DMS 273 (cell line): ENCODE measurements at regions not wholly inside any gene's neighbourhood (a gene's known extent, or its start where the extent isn't known, plus 50 kb on each side); places are given as distances from the start of the nearest gene placed in this dataset.
A peak's percentile ranks its signal among the peaks of the same experiment; 100 is the strongest.

ENCODE experiments used
- DNase-seq: peaks from one replicate; lab custom pipeline; 2025; ENCODE audit not compliant: unreplicated experiment; lab: John Stamatoyannopoulos, UW

DNA sequence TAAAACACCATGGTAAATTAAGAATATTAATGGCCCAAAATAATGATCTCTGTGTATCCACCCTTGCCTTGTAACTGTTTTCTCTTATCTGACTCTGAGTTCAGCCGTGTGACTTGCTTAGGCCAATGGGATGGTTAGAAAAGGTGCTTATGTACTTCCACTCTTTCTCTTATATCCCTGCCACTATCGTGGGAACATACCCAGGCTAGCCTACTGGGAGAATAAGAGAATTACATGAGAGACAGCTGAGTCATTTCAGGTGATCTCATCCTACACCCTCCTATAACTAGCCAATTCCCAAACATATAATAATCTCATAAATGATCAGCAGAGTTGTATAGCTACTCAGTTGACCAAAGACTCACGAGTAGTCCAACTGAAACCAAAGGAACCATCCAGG lies 98.3 kb upstream of the ABI3BP start:
- peak; percentile 23 for DNase-seq

DNA sequence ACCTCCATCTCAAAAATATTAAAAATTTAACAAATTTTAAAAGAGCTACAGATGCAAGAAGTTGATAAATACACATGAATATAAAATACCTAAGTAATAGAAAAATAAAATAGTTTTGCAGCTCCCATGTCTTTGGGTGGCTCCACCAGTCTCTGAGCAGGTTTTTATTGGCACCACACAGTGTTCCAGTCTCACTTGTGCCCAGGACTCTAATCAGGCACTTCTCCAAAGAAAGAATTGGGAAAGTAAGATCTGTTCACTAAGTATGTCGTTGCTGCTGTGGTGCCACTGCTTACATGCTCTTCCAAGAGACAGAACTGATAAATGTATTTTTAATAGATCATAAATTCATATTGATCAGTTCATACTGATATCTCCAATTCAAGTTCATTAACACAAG lies 92.5 kb upstream of the ABI3BP start:
- no peak for DNase-seq

DNA sequence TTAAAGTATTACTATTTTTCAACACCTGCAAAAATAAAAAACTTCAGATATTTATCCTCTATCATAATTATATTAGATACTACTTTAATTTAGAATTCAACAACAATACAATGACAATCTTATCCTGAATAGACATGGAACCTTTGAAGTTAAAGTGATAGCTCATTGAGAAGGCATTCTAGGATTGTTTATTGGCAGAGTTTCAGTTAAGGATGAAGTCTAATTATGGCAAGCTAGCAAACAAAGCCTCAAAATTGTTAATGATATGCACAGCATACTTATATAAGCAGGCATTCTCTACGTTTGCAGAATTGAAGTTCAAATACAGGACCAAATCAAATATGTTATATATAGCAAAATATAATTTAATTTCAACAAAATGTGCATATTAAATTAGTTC lies 91.2 kb upstream of the ABI3BP start:
- no peak for DNase-seq

DNA sequence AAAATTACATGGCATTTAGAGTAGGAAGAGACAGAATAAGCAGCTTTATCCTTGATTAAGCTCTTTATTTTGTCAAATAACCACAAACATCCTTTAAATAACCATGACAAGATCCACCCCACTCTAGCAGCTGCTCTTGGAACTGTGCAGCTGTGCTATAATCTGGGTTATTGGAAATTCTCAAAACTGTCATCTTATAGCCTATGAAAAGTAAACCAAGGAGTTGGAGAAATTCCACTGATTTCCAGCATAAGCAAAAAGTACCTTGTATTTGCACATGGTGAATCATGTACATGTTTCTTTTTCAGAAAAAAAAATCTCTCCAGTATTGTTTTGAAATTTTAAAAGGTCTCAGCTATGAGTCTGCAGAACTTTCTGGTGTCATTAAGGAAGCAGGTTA lies 88.8 kb upstream of the ABI3BP start:
- DNase-seq: no peak

DNA sequence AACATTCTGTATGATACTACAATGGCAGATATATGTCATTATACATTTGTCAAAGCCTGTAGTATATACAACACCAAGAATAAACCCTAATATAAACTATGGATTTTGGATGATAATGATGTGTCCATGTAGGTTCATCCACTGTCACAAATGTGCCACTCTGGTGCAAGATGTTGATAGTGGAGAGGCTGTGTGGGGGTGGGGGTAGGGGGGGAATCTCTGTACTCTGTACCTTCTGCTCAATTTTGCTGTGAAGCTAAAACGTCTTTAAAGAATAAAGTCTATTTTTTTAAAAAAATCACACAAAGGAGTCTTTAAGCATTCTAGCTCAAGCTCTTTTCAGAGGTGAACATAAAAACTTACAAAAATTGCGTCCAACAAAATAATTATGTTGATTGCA lies 88.2 kb upstream of the ABI3BP start:
- DNase-seq: no peak

DNA sequence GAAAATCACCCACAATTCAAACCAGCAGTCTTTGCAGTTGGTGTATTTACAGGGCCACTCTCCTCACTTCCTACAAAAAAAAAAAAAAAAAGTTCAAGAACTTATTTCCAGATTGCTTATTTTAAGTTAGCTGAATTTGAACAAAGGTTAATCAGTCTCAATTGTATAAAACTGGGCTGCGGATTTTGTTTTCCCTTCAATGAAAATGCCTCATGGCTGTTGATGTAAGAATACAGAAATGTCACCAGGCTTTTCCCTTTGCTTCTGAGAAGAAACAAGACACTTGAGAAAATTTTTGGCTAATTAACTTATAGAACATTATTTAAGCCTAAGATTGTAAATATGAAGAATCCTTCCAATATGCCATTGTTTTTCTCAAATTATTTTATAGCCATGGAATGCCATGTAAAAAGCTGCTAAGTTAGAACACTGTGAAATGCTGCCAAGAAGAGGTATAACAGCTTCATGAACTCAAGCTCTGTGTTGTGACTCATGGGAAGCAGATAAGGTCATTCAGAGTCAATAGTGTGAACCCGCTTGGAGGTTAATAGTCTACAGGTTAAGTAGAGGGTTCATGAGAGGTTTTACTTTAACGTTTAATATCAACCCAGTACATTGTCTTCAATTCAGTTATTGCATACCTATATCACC lies 84.3 kb upstream of the ABI3BP start:
- DNase-seq: no peak

DNA sequence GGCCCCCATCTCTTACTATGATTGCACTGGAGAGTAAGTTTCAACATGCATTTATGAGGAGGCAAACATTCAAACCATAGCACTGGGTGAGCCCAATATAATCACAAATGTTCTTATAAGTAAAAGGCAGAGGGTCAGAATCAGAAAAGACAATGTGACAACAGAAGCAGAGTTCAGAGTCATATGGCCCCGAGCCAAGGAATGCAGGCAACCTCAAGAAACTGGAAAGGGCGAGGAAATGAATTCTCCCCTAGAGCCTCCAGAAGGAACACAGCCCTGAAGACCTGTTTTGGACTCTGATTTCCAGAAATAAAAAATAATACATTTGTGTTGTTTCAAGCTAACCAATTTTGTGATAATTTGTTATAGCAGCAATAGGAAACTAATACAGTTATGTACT lies 81.3 kb upstream of the ABI3BP start:
- DNase-seq: peak; percentile 9

DNA sequence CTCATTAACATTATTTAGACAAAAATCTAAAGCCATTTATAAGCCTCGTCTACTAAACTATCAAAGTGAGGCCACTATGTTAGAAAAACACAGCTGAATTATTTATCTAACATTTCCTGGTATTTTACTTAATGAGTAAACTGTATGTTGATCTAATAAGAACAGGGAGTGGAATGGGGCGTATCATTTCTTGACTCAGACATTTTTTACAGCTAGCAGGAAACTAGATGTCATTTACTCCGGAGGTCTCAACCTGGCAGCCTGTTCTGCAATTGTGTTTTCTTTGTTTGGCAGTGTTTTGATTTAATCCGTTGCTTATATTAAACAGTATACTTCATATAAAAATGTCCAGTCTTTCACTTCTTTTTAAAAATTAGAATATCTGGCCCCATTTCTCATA lies 79.1 kb upstream of the ABI3BP start:
- DNase-seq: no peak

DNA sequence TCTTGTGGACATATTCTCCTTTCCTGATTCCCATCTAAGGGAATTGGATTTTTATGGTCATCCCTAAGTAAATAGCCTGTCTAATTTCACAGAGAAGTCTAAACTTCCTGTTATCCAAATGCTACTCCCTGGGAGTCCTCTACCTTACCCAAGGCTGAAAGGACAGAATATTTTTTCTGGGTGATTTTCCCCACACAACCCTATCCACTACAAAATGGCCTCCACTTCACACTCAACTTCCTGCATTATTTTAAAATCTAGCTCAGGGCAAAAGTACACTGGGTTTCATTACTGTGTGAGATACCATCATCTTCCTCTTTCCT lies 77.5 kb upstream of the ABI3BP start:
- no peak for DNase-seq

DNA sequence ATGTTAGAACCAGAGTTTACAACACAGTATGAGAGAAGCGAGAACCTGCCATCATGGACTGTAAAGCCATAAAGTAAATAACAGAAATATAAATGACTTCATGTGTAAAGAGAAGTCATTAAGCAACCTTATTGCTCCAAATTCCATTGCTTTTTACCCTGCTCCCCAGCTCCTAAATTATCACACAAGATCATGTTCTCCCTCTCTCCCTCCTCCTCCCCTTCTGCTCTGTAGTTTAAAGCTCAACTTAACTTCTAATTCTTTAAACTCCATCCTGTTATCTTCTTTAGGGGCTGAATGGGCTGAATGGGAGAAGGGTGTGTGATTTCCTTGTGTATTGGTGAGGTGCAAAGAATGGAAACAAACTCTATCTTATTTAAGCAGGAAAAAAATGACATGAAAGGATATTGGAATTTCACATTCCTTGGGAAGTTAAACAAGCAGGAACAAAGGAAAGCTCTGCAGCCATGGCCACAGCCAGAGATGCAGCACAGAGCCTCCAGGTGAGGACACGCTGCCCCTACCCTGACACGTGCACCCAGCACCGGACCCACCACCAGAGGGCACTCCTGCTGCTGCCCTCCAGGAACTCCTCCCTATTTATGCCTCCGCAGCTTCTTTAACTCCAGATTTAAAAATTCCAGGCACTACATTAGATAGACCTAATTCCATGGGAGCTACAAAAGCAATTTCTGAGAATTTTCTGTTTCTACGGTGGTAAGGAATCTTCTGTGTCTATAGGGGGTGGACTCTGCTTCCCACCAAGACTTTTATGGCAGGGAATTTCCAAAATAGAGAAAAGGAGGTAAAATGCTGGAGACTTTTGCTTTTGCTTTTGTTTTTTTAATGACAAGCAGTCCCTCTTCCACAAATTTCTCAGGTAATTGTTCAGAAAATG lies 76.9 kb upstream of the ABI3BP start:
- peak; percentile 63 for DNase-seq

DNA sequence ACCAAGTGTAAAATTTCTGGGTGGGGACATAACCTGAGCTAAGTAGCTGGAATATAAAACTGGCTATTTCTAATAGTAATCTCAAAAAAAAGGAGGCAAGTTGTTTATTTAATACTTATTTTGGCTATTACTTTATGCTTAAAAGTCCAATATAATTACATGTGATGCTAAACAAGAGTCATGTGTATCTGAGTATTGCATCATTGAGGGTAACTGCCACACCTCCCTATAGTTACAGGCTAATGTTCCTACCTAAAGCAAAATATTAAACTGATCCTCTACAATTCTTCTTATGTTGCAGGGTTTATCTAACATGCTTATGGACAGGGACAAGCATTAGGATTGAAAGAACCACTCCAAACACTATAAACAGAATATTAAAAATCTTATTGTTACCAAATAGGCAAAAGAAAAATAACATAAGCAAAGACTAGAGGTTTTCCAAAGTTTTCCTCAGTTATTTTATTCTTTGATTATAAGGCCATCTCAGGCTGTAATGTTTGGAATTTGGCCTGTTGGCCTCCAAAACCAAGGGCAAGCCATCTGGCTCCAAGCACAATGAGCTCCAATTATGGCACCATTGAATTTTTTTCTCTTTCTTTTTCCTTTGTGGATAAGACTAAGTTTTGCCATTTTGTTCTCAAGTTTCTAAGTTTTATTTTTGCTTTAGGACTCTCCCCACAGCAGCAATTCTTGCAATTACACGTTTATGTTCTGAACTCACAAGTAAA lies 75.8 kb upstream of the ABI3BP start:
- no peak for DNase-seq

DNA sequence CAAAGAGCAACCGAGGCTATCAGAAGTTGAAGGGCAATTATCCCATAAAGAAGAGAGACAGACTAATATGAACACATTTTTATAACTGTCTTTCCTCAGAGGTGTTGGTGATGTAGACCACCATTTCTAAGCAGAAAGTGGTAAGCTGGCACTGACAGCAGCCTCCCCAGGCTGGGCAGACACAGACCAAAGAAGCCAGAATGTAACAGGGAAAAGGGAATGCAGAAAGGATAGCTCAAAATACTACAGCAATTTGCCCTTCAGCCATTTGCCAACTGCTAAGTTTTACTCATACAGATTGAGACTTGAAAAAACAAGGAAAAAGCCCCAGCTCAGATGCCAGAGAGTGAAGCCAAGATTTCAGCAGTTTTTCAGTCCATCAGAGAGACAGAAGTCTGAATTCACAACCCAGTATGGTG lies 73.5 kb upstream of the ABI3BP start:
- DNase-seq: no peak

DNA sequence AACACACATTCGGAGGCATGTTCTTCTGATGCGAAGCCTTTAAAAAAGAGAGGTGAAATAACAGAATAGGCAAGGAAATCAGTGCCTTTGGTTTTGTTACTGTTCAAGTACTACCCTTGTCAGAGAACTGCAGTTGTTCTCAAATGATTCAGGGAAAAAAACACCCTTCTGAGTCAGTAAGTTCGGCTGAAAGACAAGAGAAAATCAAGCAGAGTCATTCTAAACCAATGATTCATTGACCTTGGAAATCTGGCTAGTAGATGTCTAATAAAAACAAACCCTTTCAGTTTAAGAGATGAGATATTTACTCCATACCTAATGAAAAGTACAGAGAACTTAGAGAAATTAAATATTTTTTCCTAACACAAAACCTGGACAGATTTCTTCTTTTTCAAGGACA lies 72.7 kb upstream of the ABI3BP start:
- DNase-seq: no peak

DNA sequence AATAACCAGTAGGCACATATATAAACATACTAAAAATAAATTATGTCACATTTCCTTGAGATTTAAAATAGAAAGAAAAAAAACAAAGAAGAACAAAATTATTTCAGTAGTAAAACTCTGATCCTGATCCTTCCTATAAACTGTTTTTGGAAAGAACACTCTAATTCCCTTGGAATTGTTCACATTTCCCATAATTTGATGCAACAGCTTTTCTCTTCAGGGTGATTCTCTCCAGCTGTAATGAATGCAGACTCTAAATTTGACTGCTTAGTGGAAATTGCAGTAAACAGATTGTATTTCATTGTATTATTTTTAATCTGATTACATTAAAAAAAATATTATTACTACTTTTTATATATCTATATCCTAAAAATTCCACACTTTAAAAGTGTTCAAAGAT lies 70.2 kb upstream of the ABI3BP start:
- DNase-seq: no peak

DNA sequence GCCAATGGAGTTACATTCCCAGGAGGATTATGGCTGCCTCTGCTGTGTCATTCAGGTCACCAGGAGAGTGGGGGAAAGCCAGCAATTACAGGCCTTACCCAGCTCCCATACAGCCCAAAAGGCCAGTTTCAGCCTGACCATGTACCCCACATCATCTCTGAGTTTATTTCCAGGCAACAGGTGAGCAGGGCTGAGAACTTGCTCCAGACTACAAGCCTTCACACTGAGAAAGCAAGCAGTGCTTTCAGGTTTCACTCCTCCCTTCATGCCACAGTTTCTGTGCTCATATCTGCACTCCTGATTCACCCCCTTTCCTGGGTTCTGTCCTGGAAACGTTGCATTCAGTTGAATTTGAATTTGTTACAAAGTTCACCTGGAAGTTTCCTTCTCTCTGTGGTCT lies 68.1 kb upstream of the ABI3BP start:
- DNase-seq: no peak

DNA sequence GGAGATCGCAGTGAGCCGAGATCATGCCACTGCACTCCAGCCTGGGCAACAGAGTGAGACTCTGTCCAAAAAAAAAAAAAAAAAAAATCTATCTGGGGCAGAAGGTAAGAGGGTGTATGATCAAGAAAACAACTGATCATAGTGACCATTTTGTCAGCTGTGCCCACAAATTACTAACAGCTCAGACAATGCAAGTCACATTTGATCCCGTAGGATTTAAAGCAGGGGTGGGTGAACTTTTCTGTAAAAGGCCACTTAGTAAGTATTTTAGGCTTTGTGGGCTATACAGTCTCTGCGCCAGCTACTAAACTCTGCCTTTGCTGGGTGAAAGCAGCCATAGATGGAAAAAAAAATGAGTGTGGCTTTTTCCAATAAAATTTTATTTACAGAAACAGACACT lies 57.6 kb upstream of the ABI3BP start:
- no peak for DNase-seq

DNA sequence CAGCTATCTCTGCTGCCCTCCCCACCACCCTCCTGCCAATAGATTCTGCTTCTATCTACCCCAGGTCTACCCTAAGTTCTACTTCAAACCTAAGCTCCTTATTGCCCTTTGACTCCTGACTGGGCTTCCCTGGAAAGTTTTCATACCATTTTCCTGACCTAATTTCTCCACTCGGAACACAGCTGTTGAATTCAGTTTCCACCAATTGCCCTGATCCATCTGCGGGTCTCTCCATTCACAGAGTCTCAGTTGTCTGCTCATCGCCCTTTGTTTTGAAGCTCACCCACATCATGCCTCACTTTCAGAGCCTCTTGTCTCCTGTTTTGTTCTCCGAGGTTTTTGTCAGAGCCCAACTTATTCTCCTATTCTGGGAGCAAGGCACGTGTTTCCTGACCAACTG lies 56.8 kb upstream of the ABI3BP start:
- no peak for DNase-seq

DNA sequence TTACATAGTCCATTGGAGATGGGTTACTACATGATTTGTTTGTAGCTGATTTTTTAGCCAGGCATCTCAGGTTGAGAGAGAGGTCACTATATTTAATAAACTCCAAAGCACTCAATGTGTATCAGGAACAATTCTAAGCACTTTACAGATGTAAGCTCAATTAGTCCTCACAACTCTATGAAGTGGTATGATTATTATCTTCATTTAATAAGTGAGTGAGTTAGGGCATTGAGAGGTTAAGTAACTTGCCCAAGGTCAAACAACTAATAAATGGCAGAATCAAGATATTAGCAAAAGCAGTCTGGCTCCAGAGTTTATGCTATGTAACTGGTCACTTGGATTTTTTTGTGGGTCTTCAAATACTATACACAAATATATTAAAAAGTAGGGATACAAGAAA lies 56.3 kb upstream of the ABI3BP start:
- no peak for DNase-seq

DNA sequence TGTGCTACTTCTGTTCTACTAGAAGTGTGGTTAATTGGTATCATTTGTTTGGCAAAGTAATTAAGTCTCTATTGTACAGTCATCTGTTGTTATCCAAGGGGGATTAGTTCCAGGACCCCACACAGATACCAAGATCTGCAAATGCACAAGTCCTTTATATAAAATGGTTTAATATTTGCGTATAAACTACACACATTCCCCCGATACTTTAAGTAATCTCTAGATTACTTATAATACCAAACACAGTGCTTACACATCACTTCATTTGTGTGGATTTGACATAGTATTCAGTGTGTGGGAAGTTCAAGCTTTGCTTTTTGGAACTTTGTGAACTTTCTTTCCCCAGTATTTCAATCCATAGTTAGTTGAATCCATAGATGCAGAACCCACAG lies 50.5 kb upstream of the ABI3BP start:
- DNase-seq: no peak

DNA sequence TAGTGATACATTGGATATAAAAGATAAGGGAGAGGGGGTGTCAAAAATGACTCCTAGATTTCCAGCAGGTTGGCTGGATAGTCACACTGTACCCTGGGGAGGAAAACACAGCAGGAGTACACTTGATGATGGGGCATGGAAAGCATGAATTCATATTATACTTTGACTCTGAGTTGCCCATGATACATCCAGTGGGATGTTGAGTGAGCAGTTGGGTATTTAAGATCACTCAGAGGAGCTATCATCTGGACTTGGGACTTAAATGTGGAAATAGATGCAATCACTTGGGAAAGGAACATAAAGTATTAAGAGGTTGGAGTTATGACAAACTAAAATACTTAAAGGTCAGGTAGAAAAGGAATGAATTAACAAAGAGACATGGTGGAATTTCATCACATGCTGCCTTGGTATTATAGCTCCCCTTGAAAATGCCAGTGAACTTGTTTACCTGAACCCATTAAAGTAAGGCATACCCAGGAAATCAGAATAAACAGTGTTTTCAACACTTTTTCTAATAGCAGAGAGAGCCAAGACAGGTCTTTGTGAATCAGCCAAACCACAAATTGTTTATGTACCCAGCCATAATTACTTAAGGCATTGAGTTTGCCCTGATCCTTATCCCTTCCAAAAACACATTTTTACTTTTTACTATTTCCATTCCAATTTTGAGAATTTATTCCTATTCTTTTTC lies 49.9 kb upstream of the ABI3BP start:
- DNase-seq: no peak
